GM18868 (cell line): ENCODE measurements at regions not wholly inside any gene's neighbourhood (a gene's known extent, or its start where the extent isn't known, plus 50 kb on each side); places are given as distances from the start of the nearest gene placed in this dataset.
"Not testable (repeated sequence)": the region's sequence is repeated elsewhere in the genome, so short reads cannot be mapped to it uniquely, and the experiment has no call there.

ENCODE experiments used
- ATAC-seq: cut with Tn5 transposase; IDR thresholded peaks from one replicate; pipeline ENCODE4 v1.9.1; 2021; ENCODE audit warnings: mild to moderate bottlenecking, moderate library complexity; ENCODE audit not compliant: unreplicated experiment

- ATAC-seq, result no peak
Measured at GRCh38 chr6:85236636-85237035, 213.2 kb upstream of the NT5E start.

GRCh38 chr6:85227345-85227744, 222.5 kb upstream of the NT5E start:
- not testable (repeated sequence) for ATAC-seq

- ATAC-seq, result not testable (repeated sequence)
Measured at GRCh38 chr6:85212794-85213193, 237.1 kb upstream of the NT5E start.

GRCh38 chr6:85195243-85195642, 254.6 kb upstream of the NT5E start:
- ATAC-seq, result no peak

GRCh38 chr6:85193339-85193738, 256.5 kb upstream of the NT5E start:
- no peak for ATAC-seq

GRCh38 chr6:85192596-85192995, 257.3 kb upstream of the NT5E start:
- no peak for ATAC-seq

GRCh38 chr6:85192186-85192585, 257.7 kb upstream of the NT5E start:
- ATAC-seq, result no peak

- no peak for ATAC-seq
Measured at GRCh38 chr6:85191656-85192055, 258.2 kb upstream of the NT5E start.

- no peak for ATAC-seq
Measured at GRCh38 chr6:85186546-85187175, 263.2 kb upstream of the NT5E start.

GRCh38 chr6:85185977-85186376, 263.9 kb upstream of the NT5E start:
- no peak for ATAC-seq

- ATAC-seq, result no peak
Measured at GRCh38 chr6:85183841-85184240, 266.0 kb upstream of the NT5E start.

GRCh38 chr6:85172705-85173104, 277.2 kb upstream of the NT5E start:
- ATAC-seq, result no peak

GRCh38 chr6:85172161-85172560, 277.7 kb upstream of the NT5E start:
- ATAC-seq, result no peak

- no peak for ATAC-seq
Measured at GRCh38 chr6:85169189-85169588, 280.7 kb upstream of the NT5E start.

GRCh38 chr6:85168146-85168545, 281.7 kb upstream of the NT5E start:
- ATAC-seq, result no peak

- no peak for ATAC-seq
Measured at GRCh38 chr6:85166114-85166741, 283.7 kb upstream of the NT5E start.

- ATAC-seq, result no peak
Measured at GRCh38 chr6:85163156-85164080, 286.5 kb upstream of the NT5E start.

- ATAC-seq, result no peak
Measured at GRCh38 chr6:85157311-85157710, 292.6 kb upstream of the NT5E start.

GRCh38 chr6:85143676-85144075, 306.2 kb upstream of the NT5E start:
- no peak for ATAC-seq

GRCh38 chr6:85137865-85138264, 312.0 kb upstream of the NT5E start:
- ATAC-seq, result no peak

GRCh38 chr6:85136310-85136709, 313.6 kb upstream of the NT5E start:
- ATAC-seq, result no peak
